Bronchial epithelial cell (primary cell): ENCODE measurements at regions not wholly inside any gene's neighbourhood (a gene's known extent, or its start where the extent isn't known, plus 50 kb on each side); places are given as distances from the start of the nearest gene placed in this dataset.

Experiments
- DNase-seq: peaks from one replicate; pipeline ENCODE4 v3.0.0-alpha.2; 2010; ENCODE audit warnings: low read depth
- FAIRE-seq: peaks from 2 replicates; lab custom pipeline; 2011; peaks lifted over from hg19 to GRCh38; lab: Jason Lieb, UNC
- H3K27me3 ChIP-seq: 2 replicates; pipeline ENCODE4 v1.5.1; 2011; ENCODE audit warnings: low read length; ENCODE audit not compliant: control insufficient read depth, insufficient read depth
- H3K36me3 ChIP-seq: 2 replicates; pipeline ENCODE4 v1.5.1; 2011; ENCODE audit warnings: low read length; ENCODE audit not compliant: control insufficient read depth, insufficient read depth
- H3K4me3 ChIP-seq: 2 replicates; pipeline ENCODE4 v1.5.1; 2011; ENCODE audit warnings: mild to moderate bottlenecking, low read depth, low read length, control low read depth
- CTCF ChIP-seq: IDR thresholded peaks from 2 replicates; pipeline ENCODE4 v1.5.1; 2011; ENCODE audit warnings: mild to moderate bottlenecking, moderate library complexity, low read length, control low read depth, inconsistent platforms; ENCODE audit not compliant: insufficient read depth, severe bottlenecking

DNA sequence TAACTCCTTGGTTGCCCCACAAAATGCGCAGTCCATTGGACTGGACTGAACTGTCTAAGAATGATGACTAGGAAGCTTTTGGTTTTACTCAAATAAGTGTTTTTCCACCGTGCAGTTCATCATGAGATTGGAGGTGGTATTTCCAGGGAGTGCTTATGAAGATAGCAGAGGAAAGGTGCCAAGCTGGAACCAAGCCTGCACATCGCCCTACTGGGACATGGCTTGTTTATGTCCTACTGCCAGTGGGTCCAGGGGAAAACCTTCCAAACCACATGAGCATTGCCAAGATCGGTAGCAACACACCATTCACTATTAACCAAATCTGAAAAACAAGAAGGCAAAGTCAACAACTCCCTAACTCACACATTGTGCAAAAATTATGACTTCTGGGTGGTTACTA lies 54.7 kb upstream of the DSCAM start:
- TF ChIP-seq CTCF = no peak
- Histone ChIP-seq H3K36me3 (no peaks in the 10 kb centered on the region), H3K27me3 (no peaks in the 10 kb centered on the region), H3K4me3 (no peak overlapping the region)
- FAIRE-seq (no peak), DNase-seq (no peak)

GRCh38 chr21:40902299-40902698 lies 55.3 kb upstream of the DSCAM start:
- H3K27me3 ChIP-seq = no peaks in the 10 kb centered on the region
- TF ChIP-seq CTCF = no peak
- no peak overlapping the region for H3K4me3 ChIP-seq
- FAIRE-seq (no peak), DNase-seq (no peak)
- H3K36me3 ChIP-seq = no peaks in the 10 kb centered on the region

DNA sequence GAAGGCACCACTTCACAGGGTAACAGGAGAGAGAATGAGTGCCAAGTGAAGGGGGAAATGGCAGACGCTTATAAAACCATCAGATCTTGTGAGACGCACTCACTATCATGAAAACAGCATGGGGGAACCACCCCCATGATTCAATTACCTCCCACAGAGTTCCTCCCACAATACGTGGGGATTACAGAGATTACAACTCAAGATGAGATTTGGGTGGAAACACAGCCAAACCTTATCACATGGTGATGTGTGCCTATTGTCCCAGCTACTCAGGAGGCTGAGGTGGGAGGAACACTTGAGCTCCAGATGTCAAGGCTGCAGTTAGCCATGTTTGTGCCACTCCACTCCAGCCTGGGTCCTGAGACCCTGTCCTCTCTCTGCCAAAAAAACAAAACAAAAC lies 56.0 kb upstream of the DSCAM start:
- no peaks in the 10 kb centered on the region for H3K27me3 ChIP-seq
- FAIRE-seq = no peak

GRCh38 chr21:40905251-40905650 lies 58.3 kb upstream of the DSCAM start:
- H3K27me3 ChIP-seq = no peaks in the 10 kb centered on the region
- FAIRE-seq = no peak
- no peak for TF ChIP-seq CTCF

More for the DNA sequence above, 56.0 kb upstream of the DSCAM start:
- H3K4me3 ChIP-seq = no peak overlapping the region
- TF ChIP-seq CTCF = no peak
- no peaks in the 10 kb centered on the region for H3K36me3 ChIP-seq
- DNase-seq = no peak

DNA sequence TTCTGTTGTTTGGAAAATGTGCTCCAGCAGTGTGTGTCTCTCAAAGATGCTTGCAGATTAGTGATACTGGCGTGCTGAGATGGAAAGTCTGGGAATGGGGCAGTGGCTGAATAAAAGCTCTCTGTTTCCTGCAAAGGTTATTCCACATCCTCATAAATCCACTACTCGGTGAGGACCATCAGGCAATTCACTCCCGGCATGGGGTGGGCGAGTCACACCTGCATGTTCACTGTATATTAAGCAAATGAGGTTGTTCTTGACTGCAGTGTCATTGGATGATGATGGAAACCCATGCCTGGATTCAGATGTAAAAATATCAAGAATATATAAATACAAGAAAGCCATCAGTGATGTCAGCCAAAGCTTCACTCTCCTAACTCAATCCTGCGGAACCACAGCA lies 65.4 kb upstream of the DSCAM start:
- Histone ChIP-seq H3K36me3 (no peaks in the 10 kb centered on the region), H3K27me3 (no peaks in the 10 kb centered on the region), H3K4me3 (no peak overlapping the region)
- no peak for FAIRE-seq
- no peak for TF ChIP-seq CTCF
- no peak for DNase-seq

More at GRCh38 chr21:40905251-40905650, 58.3 kb upstream of the DSCAM start:
- Histone ChIP-seq H3K36me3 (no peaks in the 10 kb centered on the region), H3K4me3 (no peak overlapping the region)
- DNase-seq = no peak

GRCh38 chr21:40915114-40915513 lies 68.2 kb upstream of the DSCAM start:
- Histone ChIP-seq H3K27me3 (no peaks in the 10 kb centered on the region), H3K36me3 (no peaks in the 10 kb centered on the region), H3K4me3 (no peak overlapping the region)
- no peak for DNase-seq
- TF ChIP-seq CTCF = no peak
- FAIRE-seq = no peak
